Gastroesophageal sphincter (tissue), 3 donors: ENCODE measurements at regions not wholly inside any gene's neighbourhood (a gene's known extent, or its start where the extent isn't known, plus 50 kb on each side); places are given as distances from the start of the nearest gene placed in this dataset.

Experiments used
- POLR2A ChIP-seq, 2 donors: fragments of 450-650 bp; IDR thresholded peaks; one replicate each; pipeline ENCODE4 v1.6.1; 2017; ENCODE audit warnings: antibody characterized with exemption in 2 of 2, mild to moderate bottlenecking in 2 of 2, moderate library complexity in 1 of 2
- POLR2AphosphoS5 ChIP-seq: sonication (generic); formaldehyde crosslinking; IDR thresholded peaks from one replicate; pipeline ENCODE4 v1.6.1; 2017; ENCODE audit warnings: antibody characterized with exemption
- TF ChIP-seq, protein P1 (sequence below), 4 experiments: fragments of 200-600 bp in 2 of 4; fragments of 450-650 bp in 2 of 4; sonication (generic) in 1 of 4; IDR thresholded peaks; one replicate each; pipeline ENCODE4 v1.5.1; 2017 to 2019; ENCODE audit warnings: antibody characterized with exemption in 4 of 4, mild to moderate bottlenecking in 2 of 4, moderate library complexity in 2 of 4

DNA sequence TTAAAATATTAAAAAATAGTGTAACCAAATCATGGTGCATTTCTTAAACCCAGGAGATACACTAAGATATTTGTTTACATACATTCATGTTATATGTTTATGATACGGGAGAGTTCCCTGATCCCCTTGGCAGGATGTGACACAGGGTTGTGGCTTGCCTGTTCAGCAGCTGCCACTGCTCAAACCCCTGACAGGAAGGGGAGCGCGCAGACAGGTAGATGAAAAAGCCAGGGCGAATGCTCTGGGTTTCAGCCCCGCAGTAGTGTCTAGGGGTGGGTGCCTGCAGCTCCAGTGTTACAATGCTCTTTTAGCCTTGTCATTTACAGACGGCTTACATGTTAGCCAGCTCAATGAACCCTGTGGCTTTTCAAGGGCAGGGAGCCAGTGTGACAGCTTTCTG lies 1343.8 kb upstream of the IGFBP7 start:
- TF ChIP-seq POLR2A (IDR thresholded peaks at IDR 0.05) = no peak
- TF ChIP-seq, protein P1, sequence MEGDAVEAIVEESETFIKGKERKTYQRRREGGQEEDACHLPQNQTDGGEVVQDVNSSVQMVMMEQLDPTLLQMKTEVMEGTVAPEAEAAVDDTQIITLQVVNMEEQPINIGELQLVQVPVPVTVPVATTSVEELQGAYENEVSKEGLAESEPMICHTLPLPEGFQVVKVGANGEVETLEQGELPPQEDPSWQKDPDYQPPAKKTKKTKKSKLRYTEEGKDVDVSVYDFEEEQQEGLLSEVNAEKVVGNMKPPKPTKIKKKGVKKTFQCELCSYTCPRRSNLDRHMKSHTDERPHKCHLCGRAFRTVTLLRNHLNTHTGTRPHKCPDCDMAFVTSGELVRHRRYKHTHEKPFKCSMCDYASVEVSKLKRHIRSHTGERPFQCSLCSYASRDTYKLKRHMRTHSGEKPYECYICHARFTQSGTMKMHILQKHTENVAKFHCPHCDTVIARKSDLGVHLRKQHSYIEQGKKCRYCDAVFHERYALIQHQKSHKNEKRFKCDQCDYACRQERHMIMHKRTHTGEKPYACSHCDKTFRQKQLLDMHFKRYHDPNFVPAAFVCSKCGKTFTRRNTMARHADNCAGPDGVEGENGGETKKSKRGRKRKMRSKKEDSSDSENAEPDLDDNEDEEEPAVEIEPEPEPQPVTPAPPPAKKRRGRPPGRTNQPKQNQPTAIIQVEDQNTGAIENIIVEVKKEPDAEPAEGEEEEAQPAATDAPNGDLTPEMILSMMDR (IDR thresholded peaks at IDR 0.05) = no peak
- no peak for TF ChIP-seq POLR2AphosphoS5
